HL-60 (cell line): ENCODE measurements at regions not wholly inside any gene's neighbourhood (a gene's known extent, or its start where the extent isn't known, plus 50 kb on each side); places are given as distances from the start of the nearest gene placed in this dataset.

Experiments
- DNase-seq, 2 experiments: peaks; one replicate each; pipeline ENCODE4 v3.0.0-alpha.2; 2010 to 2020; ENCODE audit warnings: low read depth in 1 of 2, low spot score in 1 of 2
- H3K27ac ChIP-seq: fragments of 250-450 bp; sonication (Bioruptor Pico); replicated peaks from 2 replicates; pipeline ENCODE4 v1.5.1; 2020; ENCODE audit warnings: mild to moderate bottlenecking, moderate library complexity
- H3K27me3 ChIP-seq: fragments of 250-450 bp; sonication (Bioruptor Pico); 2 replicates; pipeline ENCODE4 v1.5.1; 2021; ENCODE audit warnings: mild to moderate bottlenecking, moderate library complexity; ENCODE audit not compliant: insufficient read depth, poor library complexity, severe bottlenecking
- H3K4me3 ChIP-seq: replicated peaks from 2 replicates; pipeline ENCODE4 v1.5.1; 2011; ENCODE audit warnings: mild to moderate bottlenecking, control low read depth, low read length; ENCODE audit not compliant: insufficient read depth
- CTCF ChIP-seq: IDR thresholded peaks from one replicate; pipeline ENCODE4 v1.5.1; 2011; ENCODE audit warnings: low read length, control low read depth, inconsistent platforms; ENCODE audit not compliant: insufficient read depth
- GABPA ChIP-seq: IDR thresholded peaks from 2 replicates; pipeline ENCODE4 v1.6.1; 2012; ENCODE audit warnings: low read depth
- POLR2AphosphoS5 ChIP-seq: IDR thresholded peaks from 2 replicates; pipeline ENCODE4 v1.6.1; 2012; ENCODE audit warnings: low read depth
- REST ChIP-seq: IDR thresholded peaks from 2 replicates; pipeline ENCODE4 v1.6.1; 2012; ENCODE audit warnings: low read depth; ENCODE audit not compliant: insufficient replicate concordance
- SPI1 ChIP-seq: IDR thresholded peaks from 2 replicates; pipeline ENCODE4 v1.6.1; 2012; ENCODE audit warnings: low read depth, mild to moderate bottlenecking, borderline replicate concordance

GRCh38 chr17:36854982-36855381 is 82.3 kb upstream of the LHX1 start:
- TF ChIP-seq SPI1 (no peak), POLR2AphosphoS5 (no peak), REST (no peak), GABPA (no peak), CTCF (no peak)

GRCh38 chr17:36855459-36855858 is 81.8 kb upstream of the LHX1 start:
- TF ChIP-seq GABPA (no peak), POLR2AphosphoS5 (no peak), REST (no peak), SPI1 (no peak), CTCF (no peak)

More at GRCh38 chr17:36854982-36855381, 82.3 kb upstream of the LHX1 start:
- no peak for DNase-seq
- no peak overlapping the region for H3K4me3 ChIP-seq
- no peak overlapping the region for H3K27ac ChIP-seq
- H3K27me3 ChIP-seq = no peaks in the 10 kb centered on the region

GRCh38 chr17:36856222-36856621 is 81.1 kb upstream of the LHX1 start:
- H3K4me3 ChIP-seq = no peak overlapping the region
- H3K27me3 ChIP-seq = no peaks in the 10 kb centered on the region
- DNase-seq = no peak
- no peak for TF ChIP-seq GABPA
- TF ChIP-seq SPI1 = no peak
- no peak for TF ChIP-seq REST
- TF ChIP-seq CTCF = no peak
- TF ChIP-seq POLR2AphosphoS5 = no peak
- no peak overlapping the region for H3K27ac ChIP-seq

More at GRCh38 chr17:36855459-36855858, 81.8 kb upstream of the LHX1 start:
- Histone ChIP-seq H3K27me3 (no peaks in the 10 kb centered on the region), H3K4me3 (no peak overlapping the region), H3K27ac (no peak overlapping the region)
- no peak for DNase-seq
